ENCODE measurements at regions not wholly inside any gene's neighbourhood (a gene's known extent, or its start where the extent isn't known, plus 50 kb on each side); places are given as distances from the start of the nearest gene placed in this dataset.
A peak's percentile ranks its signal among the peaks of the same experiment; 100 is the strongest.

DNA sequence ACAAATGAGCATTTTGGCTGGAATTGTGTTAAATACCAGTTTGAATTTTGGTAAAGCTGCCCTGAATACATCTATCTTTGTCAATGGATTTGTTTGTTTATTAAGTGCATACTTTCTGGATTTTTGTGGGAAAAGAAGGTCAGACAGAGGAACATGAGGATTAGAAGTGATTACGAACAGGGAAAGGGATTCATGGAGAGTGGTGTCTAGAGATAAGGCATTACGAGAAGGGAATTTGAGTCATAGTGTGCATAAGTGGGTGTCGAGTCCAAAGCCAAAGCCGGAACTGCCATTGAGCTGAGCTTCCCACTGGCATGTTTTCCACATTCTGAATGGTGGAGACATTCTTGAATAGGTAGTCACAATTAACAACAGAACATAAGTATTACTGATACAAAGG, 68.9 kb upstream of the EFEMP1 start:
- peak; percentile 96 for ATAC-seq
- TF ChIP-seq TCF4 (CRISPR knock-in tag; IDR thresholded peaks at IDR 0.05; ENCODE audit: borderline replicate concordance) (no peak), ZNF70 (CRISPR knock-in tag; IDR thresholded peaks at IDR 0.05) (no peak), TOX (CRISPR knock-in tag; IDR thresholded peaks at IDR 0.05; ENCODE audit: borderline replicate concordance) (peak; percentile 33; the same call in 1 of the 2 replicates)

DNA sequence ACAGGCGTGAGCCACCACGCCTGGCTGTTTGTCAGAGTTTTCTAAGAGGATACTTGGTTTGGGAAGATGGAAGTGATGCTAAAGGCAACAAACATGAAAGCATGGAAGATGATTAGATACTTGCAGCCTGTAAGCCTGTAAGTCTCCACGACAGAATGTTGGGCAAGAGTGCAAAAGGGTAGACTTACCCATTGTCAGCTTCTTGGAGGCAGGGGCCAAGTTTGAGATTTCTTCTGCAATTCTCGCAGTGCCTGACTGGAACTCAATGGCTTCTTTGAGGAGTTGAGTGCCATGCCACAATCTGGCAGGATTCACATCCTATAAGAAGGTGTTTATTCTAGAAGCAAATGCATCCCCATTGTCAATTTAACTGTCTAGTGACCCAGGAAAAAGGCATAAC, 70.1 kb upstream of the EFEMP1 start:
- no peak for ATAC-seq
- no peak for TF ChIP-seq ARNTL (CRISPR knock-in tag; IDR thresholded peaks at IDR 0.05; ENCODE audit: borderline replicate concordance, low read depth)
- no peak for TF ChIP-seq ZNF8 (CRISPR knock-in tag; IDR thresholded peaks at IDR 0.05)
- TF ChIP-seq TOX (CRISPR knock-in tag; IDR thresholded peaks at IDR 0.05; ENCODE audit: borderline replicate concordance) = no peak
- TF ChIP-seq BACH2 (CRISPR knock-in tag; IDR thresholded peaks at IDR 0.05; ENCODE audit: borderline replicate concordance) = no peak
- no peak for TF ChIP-seq SNAI2 (CRISPR knock-in tag; IDR thresholded peaks at IDR 0.05)
- TF ChIP-seq ISL1 (CRISPR knock-in tag; IDR thresholded peaks at IDR 0.05) = no peak
- no peak for TF ChIP-seq TCF4 (CRISPR knock-in tag; IDR thresholded peaks at IDR 0.05; ENCODE audit: borderline replicate concordance)
- no peak for TF ChIP-seq ZFP30 (CRISPR knock-in tag; IDR thresholded peaks at IDR 0.05)

DNA sequence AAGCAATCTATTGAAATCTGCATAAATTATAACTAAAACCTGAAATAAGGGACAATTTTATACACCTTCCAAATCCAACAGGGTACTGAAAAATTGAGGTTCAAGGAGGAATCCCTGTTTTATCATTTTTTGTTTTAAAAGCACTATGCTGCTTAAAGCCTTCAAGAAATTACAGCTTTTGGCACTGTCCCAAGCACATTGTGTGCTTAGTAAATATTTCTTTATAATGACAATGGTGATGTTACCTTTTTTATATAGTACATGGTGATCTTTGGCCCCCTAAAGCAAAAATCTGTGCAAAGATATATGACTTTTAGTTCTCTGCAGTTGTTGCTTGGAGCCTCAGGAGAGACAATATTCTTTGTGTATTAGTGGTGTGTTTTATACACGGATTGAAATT, 71.6 kb upstream of the EFEMP1 start:
- TF ChIP-seq ZNF8 (CRISPR knock-in tag; IDR thresholded peaks at IDR 0.05) (no peak), ZFP3 (CRISPR knock-in tag; IDR thresholded peaks at IDR 0.05) (no peak), ZNF70 (CRISPR knock-in tag; IDR thresholded peaks at IDR 0.05) (no peak), ZFP30 (CRISPR knock-in tag; IDR thresholded peaks at IDR 0.05) (no peak), BACH2 (CRISPR knock-in tag; IDR thresholded peaks at IDR 0.05; ENCODE audit: borderline replicate concordance) (no peak), ZNF565 (CRISPR knock-in tag; conservative IDR thresholded peaks at IDR 0.05; ENCODE audit: low read depth) (no peak), ARNTL (CRISPR knock-in tag; IDR thresholded peaks at IDR 0.05; ENCODE audit: borderline replicate concordance, low read depth) (no peak), OSR1 (CRISPR knock-in tag; IDR thresholded peaks at IDR 0.05) (no peak), CSDC2 (CRISPR knock-in tag; IDR thresholded peaks at IDR 0.05) (no peak), GLIS3 (CRISPR knock-in tag; IDR thresholded peaks at IDR 0.05) (no peak), ESRRG (CRISPR knock-in tag; IDR thresholded peaks at IDR 0.05) (no peak), PPARA (CRISPR knock-in tag; IDR thresholded peaks at IDR 0.05; ENCODE audit: borderline replicate concordance) (no peak), ZC3H10 (CRISPR knock-in tag; IDR thresholded peaks at IDR 0.05) (no peak), ISL1 (CRISPR knock-in tag; IDR thresholded peaks at IDR 0.05) (no peak), TOX (CRISPR knock-in tag; IDR thresholded peaks at IDR 0.05; ENCODE audit: borderline replicate concordance) (no peak)
- TF ChIP-seq, protein P1, sequence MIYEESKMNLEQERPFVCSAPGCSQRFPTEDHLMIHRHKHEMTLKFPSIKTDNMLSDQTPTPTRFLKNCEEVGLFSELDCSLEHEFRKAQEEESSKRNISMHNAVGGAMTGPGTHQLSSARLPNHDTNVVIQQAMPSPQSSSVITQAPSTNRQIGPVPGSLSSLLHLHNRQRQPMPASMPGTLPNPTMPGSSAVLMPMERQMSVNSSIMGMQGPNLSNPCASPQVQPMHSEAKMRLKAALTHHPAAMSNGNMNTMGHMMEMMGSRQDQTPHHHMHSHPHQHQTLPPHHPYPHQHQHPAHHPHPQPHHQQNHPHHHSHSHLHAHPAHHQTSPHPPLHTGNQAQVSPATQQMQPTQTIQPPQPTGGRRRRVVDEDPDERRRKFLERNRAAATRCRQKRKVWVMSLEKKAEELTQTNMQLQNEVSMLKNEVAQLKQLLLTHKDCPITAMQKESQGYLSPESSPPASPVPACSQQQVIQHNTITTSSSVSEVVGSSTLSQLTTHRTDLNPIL (CRISPR knock-in tag; IDR thresholded peaks at IDR 0.05; ENCODE audit: low read depth) = no peak
- TF ChIP-seq, protein P2, sequence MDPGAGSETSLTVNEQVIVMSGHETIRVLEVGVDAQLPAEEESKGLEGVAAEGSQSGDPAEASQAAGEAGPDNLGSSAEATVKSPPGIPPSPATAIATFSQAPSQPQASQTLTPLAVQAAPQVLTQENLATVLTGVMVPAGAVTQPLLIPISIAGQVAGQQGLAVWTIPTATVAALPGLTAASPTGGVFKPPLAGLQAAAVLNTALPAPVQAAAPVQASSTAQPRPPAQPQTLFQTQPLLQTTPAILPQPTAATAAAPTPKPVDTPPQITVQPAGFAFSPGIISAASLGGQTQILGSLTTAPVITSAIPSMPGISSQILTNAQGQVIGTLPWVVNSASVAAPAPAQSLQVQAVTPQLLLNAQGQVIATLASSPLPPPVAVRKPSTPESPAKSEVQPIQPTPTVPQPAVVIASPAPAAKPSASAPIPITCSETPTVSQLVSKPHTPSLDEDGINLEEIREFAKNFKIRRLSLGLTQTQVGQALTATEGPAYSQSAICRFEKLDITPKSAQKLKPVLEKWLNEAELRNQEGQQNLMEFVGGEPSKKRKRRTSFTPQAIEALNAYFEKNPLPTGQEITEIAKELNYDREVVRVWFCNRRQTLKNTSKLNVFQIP (CRISPR knock-in tag; IDR thresholded peaks at IDR 0.05; ENCODE audit: borderline replicate concordance, low read depth) = no peak
- TF ChIP-seq, protein P3, sequence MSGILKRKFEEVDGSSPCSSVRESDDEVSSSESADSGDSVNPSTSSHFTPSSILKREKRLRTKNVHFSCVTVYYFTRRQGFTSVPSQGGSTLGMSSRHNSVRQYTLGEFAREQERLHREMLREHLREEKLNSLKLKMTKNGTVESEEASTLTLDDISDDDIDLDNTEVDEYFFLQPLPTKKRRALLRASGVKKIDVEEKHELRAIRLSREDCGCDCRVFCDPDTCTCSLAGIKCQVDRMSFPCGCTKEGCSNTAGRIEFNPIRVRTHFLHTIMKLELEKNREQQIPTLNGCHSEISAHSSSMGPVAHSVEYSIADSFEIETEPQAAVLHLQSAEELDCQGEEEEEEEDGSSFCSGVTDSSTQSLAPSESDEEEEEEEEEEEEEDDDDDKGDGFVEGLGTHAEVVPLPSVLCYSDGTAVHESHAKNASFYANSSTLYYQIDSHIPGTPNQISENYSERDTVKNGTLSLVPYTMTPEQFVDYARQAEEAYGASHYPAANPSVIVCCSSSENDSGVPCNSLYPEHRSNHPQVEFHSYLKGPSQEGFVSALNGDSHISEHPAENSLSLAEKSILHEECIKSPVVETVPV (CRISPR knock-in tag; IDR thresholded peaks at IDR 0.05) = no peak
- TF ChIP-seq, protein P4, sequence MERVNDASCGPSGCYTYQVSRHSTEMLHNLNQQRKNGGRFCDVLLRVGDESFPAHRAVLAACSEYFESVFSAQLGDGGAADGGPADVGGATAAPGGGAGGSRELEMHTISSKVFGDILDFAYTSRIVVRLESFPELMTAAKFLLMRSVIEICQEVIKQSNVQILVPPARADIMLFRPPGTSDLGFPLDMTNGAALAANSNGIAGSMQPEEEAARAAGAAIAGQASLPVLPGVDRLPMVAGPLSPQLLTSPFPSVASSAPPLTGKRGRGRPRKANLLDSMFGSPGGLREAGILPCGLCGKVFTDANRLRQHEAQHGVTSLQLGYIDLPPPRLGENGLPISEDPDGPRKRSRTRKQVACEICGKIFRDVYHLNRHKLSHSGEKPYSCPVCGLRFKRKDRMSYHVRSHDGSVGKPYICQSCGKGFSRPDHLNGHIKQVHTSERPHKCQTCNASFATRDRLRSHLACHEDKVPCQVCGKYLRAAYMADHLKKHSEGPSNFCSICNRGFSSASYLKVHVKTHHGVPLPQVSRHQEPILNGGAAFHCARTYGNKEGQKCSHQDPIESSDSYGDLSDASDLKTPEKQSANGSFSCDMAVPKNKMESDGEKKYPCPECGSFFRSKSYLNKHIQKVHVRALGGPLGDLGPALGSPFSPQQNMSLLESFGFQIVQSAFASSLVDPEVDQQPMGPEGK (CRISPR knock-in tag; IDR thresholded peaks at IDR 0.05; ENCODE audit: borderline replicate concordance) = no peak
- TF ChIP-seq, protein P5, sequence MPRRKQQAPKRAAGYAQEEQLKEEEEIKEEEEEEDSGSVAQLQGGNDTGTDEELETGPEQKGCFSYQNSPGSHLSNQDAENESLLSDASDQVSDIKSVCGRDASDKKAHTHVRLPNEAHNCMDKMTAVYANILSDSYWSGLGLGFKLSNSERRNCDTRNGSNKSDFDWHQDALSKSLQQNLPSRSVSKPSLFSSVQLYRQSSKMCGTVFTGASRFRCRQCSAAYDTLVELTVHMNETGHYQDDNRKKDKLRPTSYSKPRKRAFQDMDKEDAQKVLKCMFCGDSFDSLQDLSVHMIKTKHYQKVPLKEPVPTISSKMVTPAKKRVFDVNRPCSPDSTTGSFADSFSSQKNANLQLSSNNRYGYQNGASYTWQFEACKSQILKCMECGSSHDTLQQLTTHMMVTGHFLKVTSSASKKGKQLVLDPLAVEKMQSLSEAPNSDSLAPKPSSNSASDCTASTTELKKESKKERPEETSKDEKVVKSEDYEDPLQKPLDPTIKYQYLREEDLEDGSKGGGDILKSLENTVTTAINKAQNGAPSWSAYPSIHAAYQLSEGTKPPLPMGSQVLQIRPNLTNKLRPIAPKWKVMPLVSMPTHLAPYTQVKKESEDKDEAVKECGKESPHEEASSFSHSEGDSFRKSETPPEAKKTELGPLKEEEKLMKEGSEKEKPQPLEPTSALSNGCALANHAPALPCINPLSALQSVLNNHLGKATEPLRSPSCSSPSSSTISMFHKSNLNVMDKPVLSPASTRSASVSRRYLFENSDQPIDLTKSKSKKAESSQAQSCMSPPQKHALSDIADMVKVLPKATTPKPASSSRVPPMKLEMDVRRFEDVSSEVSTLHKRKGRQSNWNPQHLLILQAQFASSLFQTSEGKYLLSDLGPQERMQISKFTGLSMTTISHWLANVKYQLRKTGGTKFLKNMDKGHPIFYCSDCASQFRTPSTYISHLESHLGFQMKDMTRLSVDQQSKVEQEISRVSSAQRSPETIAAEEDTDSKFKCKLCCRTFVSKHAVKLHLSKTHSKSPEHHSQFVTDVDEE (CRISPR knock-in tag; IDR thresholded peaks at IDR 0.05) = no peak
- no peak for ATAC-seq
